Activated B cell treated with CpG ODN at 0.5 μM for 24 hours (primary cell): ENCODE measurements at regions not wholly inside any gene's neighbourhood (a gene's known extent, or its start where the extent isn't known, plus 50 kb on each side); places are given as distances from the start of the nearest gene placed in this dataset.

Source experiments
- ATAC-seq: fragments of 200-7000 bp; cut with Tn5 transposase; one replicate; pipeline ENCODE4 v1.10.0; 2021; ENCODE audit warnings: low read depth, mild to moderate bottlenecking, moderate library complexity
- CTCF ChIA-PET: fragments of 350-600 bp; sonication (Branson Sonifier 250); formaldehyde crosslinking; loops from one replicate; lab custom pipeline; 2021; ENCODE audit warnings: antibody characterized with exemption; lab: Charles Lee
- POLR2A ChIA-PET: fragments of 350-600 bp; sonication (Branson Sonifier 250); formaldehyde crosslinking; loops from one replicate; lab custom pipeline; 2021; ENCODE audit warnings: antibody characterized with exemption; lab: Charles Lee
- DNase-seq: peaks from one replicate; pipeline ENCODE4 v3.0.0; 2022
- H3K27ac Mint-ChIP-seq: one replicate; pipeline ENCODE4 v1.8.0; 2020; ENCODE audit warnings: mixed read lengths
- H3K27me3 Mint-ChIP-seq: one replicate; pipeline ENCODE4 v1.8.0; 2021; ENCODE audit warnings: mixed read lengths
- H3K36me3 Mint-ChIP-seq: one replicate; pipeline ENCODE4 v1.8.0; 2021; ENCODE audit warnings: low read depth, mixed read lengths
- H3K4me1 Mint-ChIP-seq: one replicate; pipeline ENCODE4 v1.8.0; 2021; ENCODE audit warnings: mixed read lengths
- H3K4me3 Mint-ChIP-seq: one replicate; pipeline ENCODE4 v1.8.0; 2020; ENCODE audit warnings: mild to moderate bottlenecking, mixed read lengths
- H3K9me3 Mint-ChIP-seq: one replicate; pipeline ENCODE4 v1.8.0; 2020; ENCODE audit warnings: mixed read lengths
- CTCF ChIP-seq: fragments of 200-600 bp; IDR thresholded peaks from one replicate; pipeline ENCODE4 v1.8.0; 2022; ENCODE audit warnings: antibody characterized with exemption, mild to moderate bottlenecking
- intact Hi-C: fragments of 100-400 bp; cut with micrococcal nuclease; formaldehyde crosslinking; loops from one replicate; pipeline ENCODE4 v1.15.1; 2024

GRCh38 chr1:29880556-29880955, 644.2 kb downstream of the PTPRU start:
- Mint-ChIP-seq H3K9me3 (no peaks in the 10 kb centered on the region), H3K4me3 (no peak overlapping the region), H3K36me3 (no peaks in the 10 kb centered on the region), H3K27me3 (no peaks in the 10 kb centered on the region), H3K27ac (no peak overlapping the region), H3K4me1 (no peaks in the 10 kb centered on the region)
- POLR2A ChIA-PET: no interaction called here
- no peak for ATAC-seq
- no peak for TF ChIP-seq CTCF
- intact Hi-C loops: no loop called here
- CTCF ChIA-PET: no interaction called here
- no peak for DNase-seq

- CTCF ChIA-PET: no interaction called here
- no peak overlapping the region for H3K27ac Mint-ChIP-seq
These were observed 642.9 kb downstream of the PTPRU start for GRCh38 chr1:29879217-29879616.

DNA sequence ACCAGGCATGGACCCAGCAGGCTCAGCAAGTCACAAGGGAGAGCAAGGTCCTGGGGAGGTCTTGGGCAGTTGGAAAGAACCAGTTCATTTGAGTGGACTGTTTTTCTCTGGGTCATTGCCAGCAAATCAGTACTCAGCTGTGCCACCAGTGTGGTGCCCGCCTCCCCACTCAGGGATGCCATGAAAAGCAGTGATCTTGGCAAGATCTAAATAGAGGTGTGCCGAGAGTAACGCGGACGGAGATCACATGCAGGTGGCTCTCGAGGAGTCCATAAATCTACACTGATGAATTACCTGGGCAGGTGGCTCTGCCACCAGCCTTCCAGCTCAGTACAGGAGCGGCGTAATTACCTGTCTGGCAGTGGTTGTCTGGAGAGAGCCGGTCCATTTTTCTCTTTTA, 642.2 kb downstream of the PTPRU start:
- no peak for ATAC-seq
- POLR2A ChIA-PET: no interaction called here

More at GRCh38 chr1:29879217-29879616, 642.9 kb downstream of the PTPRU start:
- H3K4me1 Mint-ChIP-seq: no peaks in the 10 kb centered on the region
- H3K36me3 Mint-ChIP-seq: no peaks in the 10 kb centered on the region
- no peak overlapping the region for H3K4me3 Mint-ChIP-seq
- H3K27me3 Mint-ChIP-seq: peaks cover 2% of the 10 kb centered on the region
- ATAC-seq (no peak), DNase-seq (no peak)
- POLR2A ChIA-PET: no interaction called here
- H3K9me3 Mint-ChIP-seq: no peaks in the 10 kb centered on the region
- intact Hi-C loops: no loop called here
- TF ChIP-seq CTCF: no peak

GRCh38 chr1:29876902-29877301, 640.6 kb downstream of the PTPRU start:
- Mint-ChIP-seq H3K36me3 (no peaks in the 10 kb centered on the region), H3K4me1 (no peaks in the 10 kb centered on the region), H3K27ac (no peak overlapping the region), H3K27me3 (peaks cover 2% of the 10 kb centered on the region), H3K4me3 (no peak overlapping the region), H3K9me3 (no peaks in the 10 kb centered on the region)
- ChIA-PET POLR2A (no interaction called here), CTCF (no interaction called here)
- intact Hi-C loops: no loop called here
- ATAC-seq: no peak
- no peak for DNase-seq
- no peak for TF ChIP-seq CTCF

More for the DNA sequence above, 642.2 kb downstream of the PTPRU start:
- Mint-ChIP-seq H3K4me1 (no peaks in the 10 kb centered on the region), H3K36me3 (no peaks in the 10 kb centered on the region), H3K9me3 (no peaks in the 10 kb centered on the region), H3K4me3 (no peak overlapping the region), H3K27ac (no peak overlapping the region), H3K27me3 (peaks cover 2% of the 10 kb centered on the region)
- DNase-seq: no peak
- intact Hi-C loops: no loop called here
- CTCF ChIA-PET: no interaction called here
- no peak for TF ChIP-seq CTCF

- no peak overlapping the region for H3K27ac Mint-ChIP-seq
- intact Hi-C loops: no loop called here
- ChIA-PET POLR2A (no interaction called here), CTCF (no interaction called here)
- no peaks in the 10 kb centered on the region for H3K36me3 Mint-ChIP-seq
- ATAC-seq (no peak), DNase-seq (no peak)
- H3K27me3 Mint-ChIP-seq: peaks cover 2% of the 10 kb centered on the region
- no peaks in the 10 kb centered on the region for H3K4me1 Mint-ChIP-seq
- no peak overlapping the region for H3K4me3 Mint-ChIP-seq
- H3K9me3 Mint-ChIP-seq: no peaks in the 10 kb centered on the region
- TF ChIP-seq CTCF: no peak
These were observed 640.1 kb downstream of the PTPRU start for GRCh38 chr1:29876441-29876840.
